Transverse colon (tissue), 4 donors: ENCODE measurements at regions not wholly inside any gene's neighbourhood (a gene's known extent, or its start where the extent isn't known, plus 50 kb on each side); places are given as distances from the start of the nearest gene placed in this dataset.

ENCODE experiments used
- POLR2AphosphoS5 ChIP-seq, 3 donors: sonication (generic); formaldehyde crosslinking; IDR thresholded peaks; one replicate each; pipeline ENCODE4 v1.6.1; 2016; ENCODE audit warnings: antibody characterized with exemption in 3 of 3
- TF ChIP-seq, protein P1 (sequence below), 5 experiments: fragments of 200-600 bp in 3 of 5; fragments of 450-650 bp in 2 of 5; sonication (generic) in 3 of 5; IDR thresholded peaks; 1 replicate in 2 of 5; 2 replicates in 3 of 5; pipeline ENCODE4 v1.5.1; 2016 to 2017; ENCODE audit warnings: antibody characterized with exemption in 5 of 5, inconsistent platforms in 3 of 5, mild to moderate bottlenecking in 2 of 5, moderate library complexity in 1 of 5

DNA sequence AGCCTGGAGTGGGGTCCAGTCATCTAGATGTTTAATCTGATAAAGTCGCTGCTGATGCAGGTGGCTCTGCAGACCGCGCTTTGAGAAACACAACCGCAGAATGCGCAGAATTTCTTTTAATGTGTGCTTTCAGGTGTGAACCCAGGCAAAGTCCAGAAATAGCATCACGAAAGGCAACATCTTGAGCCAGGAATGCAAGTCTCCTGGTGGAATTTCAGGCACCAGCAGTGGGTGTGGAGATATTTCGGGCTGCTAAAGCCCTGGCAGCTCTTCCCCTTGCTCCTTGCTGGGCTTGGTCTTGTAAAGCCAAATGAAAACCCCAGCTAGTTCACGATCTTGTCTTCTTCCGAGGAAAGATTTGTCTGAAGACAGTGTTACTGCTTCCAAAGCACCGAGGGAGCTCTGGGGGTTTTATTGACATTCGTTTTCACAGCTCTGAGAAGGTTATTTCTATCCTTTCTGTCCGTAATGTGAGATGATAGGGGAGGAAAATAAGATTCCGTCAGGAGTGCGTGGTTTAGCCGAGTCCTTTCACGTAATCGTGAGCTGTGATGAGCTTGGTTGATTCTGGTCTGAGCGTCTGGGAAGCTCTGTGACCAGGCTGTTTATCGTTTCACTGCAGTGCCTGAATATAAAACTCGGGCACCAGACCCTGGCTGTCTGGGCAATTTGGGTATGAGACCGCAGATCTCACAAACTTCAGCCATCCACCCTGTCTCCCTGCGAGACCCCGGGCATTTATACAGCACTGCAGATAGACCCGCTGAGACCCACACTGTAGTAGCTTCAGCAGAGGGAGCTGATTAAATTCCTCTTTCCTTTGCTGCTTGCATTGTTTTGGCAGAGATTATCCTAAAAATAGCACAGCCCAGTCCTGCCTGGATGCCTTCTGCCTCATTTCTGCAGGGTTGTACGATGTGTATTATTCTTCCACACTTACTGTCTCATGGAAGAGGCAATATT is 67.0 kb upstream of the SLC25A26 start:
- TF ChIP-seq, protein P1, sequence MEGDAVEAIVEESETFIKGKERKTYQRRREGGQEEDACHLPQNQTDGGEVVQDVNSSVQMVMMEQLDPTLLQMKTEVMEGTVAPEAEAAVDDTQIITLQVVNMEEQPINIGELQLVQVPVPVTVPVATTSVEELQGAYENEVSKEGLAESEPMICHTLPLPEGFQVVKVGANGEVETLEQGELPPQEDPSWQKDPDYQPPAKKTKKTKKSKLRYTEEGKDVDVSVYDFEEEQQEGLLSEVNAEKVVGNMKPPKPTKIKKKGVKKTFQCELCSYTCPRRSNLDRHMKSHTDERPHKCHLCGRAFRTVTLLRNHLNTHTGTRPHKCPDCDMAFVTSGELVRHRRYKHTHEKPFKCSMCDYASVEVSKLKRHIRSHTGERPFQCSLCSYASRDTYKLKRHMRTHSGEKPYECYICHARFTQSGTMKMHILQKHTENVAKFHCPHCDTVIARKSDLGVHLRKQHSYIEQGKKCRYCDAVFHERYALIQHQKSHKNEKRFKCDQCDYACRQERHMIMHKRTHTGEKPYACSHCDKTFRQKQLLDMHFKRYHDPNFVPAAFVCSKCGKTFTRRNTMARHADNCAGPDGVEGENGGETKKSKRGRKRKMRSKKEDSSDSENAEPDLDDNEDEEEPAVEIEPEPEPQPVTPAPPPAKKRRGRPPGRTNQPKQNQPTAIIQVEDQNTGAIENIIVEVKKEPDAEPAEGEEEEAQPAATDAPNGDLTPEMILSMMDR (IDR thresholded peaks at IDR 0.05): no peak
- no peak for TF ChIP-seq POLR2AphosphoS5 (IDR thresholded peaks at IDR 0.05)
